ENCODE measurements at regions not wholly inside any gene's neighbourhood (a gene's known extent, or its start where the extent isn't known, plus 50 kb on each side); places are given as distances from the start of the nearest gene placed in this dataset.

DNA sequence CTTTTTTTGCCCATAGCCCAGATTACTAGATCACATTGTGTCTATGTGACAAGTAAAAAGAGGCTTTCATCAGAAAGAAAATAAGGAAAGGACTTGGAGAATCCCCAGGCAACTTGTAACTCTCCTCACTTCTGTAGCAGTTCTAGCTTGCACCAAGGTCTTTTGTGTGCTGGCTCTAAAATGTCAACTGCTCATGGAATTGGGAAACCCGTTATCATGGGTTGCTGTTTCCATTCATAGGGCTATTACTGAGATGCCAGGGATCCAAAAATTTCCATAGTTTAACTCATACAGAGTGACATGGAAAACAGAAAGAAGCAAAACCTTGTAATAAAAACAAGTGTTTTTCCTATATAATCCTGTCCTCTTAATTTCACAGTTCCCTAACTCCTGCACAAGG lies 123.9 kb upstream of the FBXL7 start:
- Mint-ChIP-seq H3K27me3 (no peaks in the 10 kb centered on the region), H3K27ac (no peak overlapping the region), H3K4me1 (no peaks in the 10 kb centered on the region), H3K9me3 (ENCODE audit: insufficient read depth) (no peaks in the 10 kb centered on the region), H3K4me3 (no peak overlapping the region)
- Histone ChIP-seq H3K27ac (ENCODE audit: low read length in 2 of 2) (no peak overlapping the region), H3K79me2 (ENCODE audit: control insufficient read depth, insufficient read depth, low read length) (no peaks in the 10 kb centered on the region), H3K4me3 (ENCODE audit: control extremely low read depth in 1 of 5, extremely low read depth in 1 of 5, insufficient read depth in 1 of 5, low read depth in 2 of 5, low read length in 4 of 5) (no peak overlapping the region), H3K9me3 (ENCODE audit: control extremely low read depth in 1 of 3, control insufficient read depth in 2 of 3, insufficient read depth in 1 of 3, low read length in 2 of 3) (peaks cover 0 to 9% (median 0%) of the 10 kb centered on the region in 3 donors), H3K4me2 (replicated peaks; ENCODE audit: low read depth, low read length, poor library complexity, severe bottlenecking) (no peak overlapping the region), H2AFZ (ENCODE audit: insufficient read depth, low read depth, low read length, poor library complexity, severe bottlenecking) (no peak overlapping the region), H3K27me3 (replicated peaks in 1 of 4; ENCODE audit: control extremely low read depth in 1 of 4, control insufficient read depth in 3 of 4, insufficient read depth in 4 of 4, low read length in 3 of 4) (no peaks in the 10 kb centered on the region), H3K4me1 (ENCODE audit: control insufficient read depth in 2 of 2, insufficient read depth in 2 of 2, low read length in 2 of 2) (no peaks in the 10 kb centered on the region), H4K20me1 (ENCODE audit: control insufficient read depth, insufficient read depth, low read length, poor library complexity, severe bottlenecking) (no peaks in the 10 kb centered on the region), H3K36me3 (replicated peaks in 1 of 2; ENCODE audit: control extremely low read depth in 1 of 2, control insufficient read depth in 1 of 2, extremely low read depth in 1 of 2, insufficient read depth in 2 of 2, low read length in 1 of 2) (no peaks in the 10 kb centered on the region), H3K9ac (ENCODE audit: low read length) (no peak overlapping the region)
- WGBS (ENCODE audit: insufficient coverage) = no CpG with 5 or more reads among the region's 1 CpG
- TF ChIP-seq, protein P1, sequence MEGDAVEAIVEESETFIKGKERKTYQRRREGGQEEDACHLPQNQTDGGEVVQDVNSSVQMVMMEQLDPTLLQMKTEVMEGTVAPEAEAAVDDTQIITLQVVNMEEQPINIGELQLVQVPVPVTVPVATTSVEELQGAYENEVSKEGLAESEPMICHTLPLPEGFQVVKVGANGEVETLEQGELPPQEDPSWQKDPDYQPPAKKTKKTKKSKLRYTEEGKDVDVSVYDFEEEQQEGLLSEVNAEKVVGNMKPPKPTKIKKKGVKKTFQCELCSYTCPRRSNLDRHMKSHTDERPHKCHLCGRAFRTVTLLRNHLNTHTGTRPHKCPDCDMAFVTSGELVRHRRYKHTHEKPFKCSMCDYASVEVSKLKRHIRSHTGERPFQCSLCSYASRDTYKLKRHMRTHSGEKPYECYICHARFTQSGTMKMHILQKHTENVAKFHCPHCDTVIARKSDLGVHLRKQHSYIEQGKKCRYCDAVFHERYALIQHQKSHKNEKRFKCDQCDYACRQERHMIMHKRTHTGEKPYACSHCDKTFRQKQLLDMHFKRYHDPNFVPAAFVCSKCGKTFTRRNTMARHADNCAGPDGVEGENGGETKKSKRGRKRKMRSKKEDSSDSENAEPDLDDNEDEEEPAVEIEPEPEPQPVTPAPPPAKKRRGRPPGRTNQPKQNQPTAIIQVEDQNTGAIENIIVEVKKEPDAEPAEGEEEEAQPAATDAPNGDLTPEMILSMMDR (IDR thresholded peaks at IDR 0.05) = no peak
- TF ChIP-seq EZH2 (IDR thresholded peaks at IDR 0.05; ENCODE audit: borderline replicate concordance, insufficient read depth, low read depth, low read length, poor library complexity, severe bottlenecking) = no peak
- intact Hi-C loops (cut with micrococcal nuclease) = no loop called here
- ChIA-PET CTCF (no interaction called here), POLR2A (no interaction called here)
- ATAC-seq (ENCODE audit: low read depth) (no peak), DNase-seq (no peak)

DNA sequence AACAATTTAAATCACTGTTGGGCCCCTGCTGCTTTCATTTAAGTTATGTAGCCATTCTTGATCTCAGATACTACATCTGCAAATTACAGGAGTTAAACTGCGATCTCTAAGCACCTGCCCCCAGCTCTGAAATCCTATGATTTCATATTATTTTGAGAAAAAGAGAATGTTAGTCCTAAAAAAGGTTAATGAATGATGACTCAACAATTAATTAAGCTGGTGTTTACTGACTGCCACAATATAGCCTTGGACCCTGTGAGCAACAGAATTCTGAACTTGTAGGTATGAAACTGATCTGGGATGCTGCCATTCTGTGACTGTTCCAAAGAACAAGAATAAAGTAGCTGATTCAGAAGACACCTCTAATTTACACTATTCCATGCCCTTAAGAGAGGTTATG lies 124.4 kb upstream of the FBXL7 start:
- no peaks in the 10 kb centered on the region for H3K9me3 Mint-ChIP-seq (ENCODE audit: insufficient read depth)
- no peaks in the 10 kb centered on the region for H3K27me3 Mint-ChIP-seq
- ChIA-PET CTCF (no interaction called here), POLR2A (no interaction called here)
- no peak overlapping the region for H3K4me3 ChIP-seq (ENCODE audit: control extremely low read depth in 1 of 5, extremely low read depth in 1 of 5, insufficient read depth in 1 of 5, low read depth in 2 of 5, low read length in 4 of 5)
- H4K20me1 ChIP-seq (ENCODE audit: control insufficient read depth, insufficient read depth, low read length, poor library complexity, severe bottlenecking) = no peaks in the 10 kb centered on the region
- DNase-seq (no peak), ATAC-seq (ENCODE audit: low read depth) (no peak)
- H3K27me3 ChIP-seq (replicated peaks in 1 of 4; ENCODE audit: control extremely low read depth in 1 of 4, control insufficient read depth in 3 of 4, insufficient read depth in 4 of 4, low read length in 3 of 4) = no peaks in the 10 kb centered on the region
- no peak overlapping the region for H3K9ac ChIP-seq (ENCODE audit: low read length)
- WGBS (ENCODE audit: insufficient coverage) = no CpG with 5 or more reads among the region's 1 CpG
- intact Hi-C loops (cut with micrococcal nuclease) = no loop called here
- no peaks in the 10 kb centered on the region for H3K4me1 ChIP-seq (ENCODE audit: control insufficient read depth in 2 of 2, insufficient read depth in 2 of 2, low read length in 2 of 2)
- H3K4me3 Mint-ChIP-seq = no peak overlapping the region
- TF ChIP-seq, protein P1 (IDR thresholded peaks at IDR 0.05) = no peak
- TF ChIP-seq EZH2 (IDR thresholded peaks at IDR 0.05; ENCODE audit: borderline replicate concordance, insufficient read depth, low read depth, low read length, poor library complexity, severe bottlenecking) = no peak
- no peak overlapping the region for H3K27ac Mint-ChIP-seq
- H3K4me2 ChIP-seq (replicated peaks; ENCODE audit: low read depth, low read length, poor library complexity, severe bottlenecking) = no peak overlapping the region
- no peaks in the 10 kb centered on the region for H3K4me1 Mint-ChIP-seq
- H2AFZ ChIP-seq (ENCODE audit: insufficient read depth, low read depth, low read length, poor library complexity, severe bottlenecking) = no peak overlapping the region
- H3K27ac ChIP-seq (ENCODE audit: low read length in 2 of 2) = no peak overlapping the region
- no peaks in the 10 kb centered on the region for H3K79me2 ChIP-seq (ENCODE audit: control insufficient read depth, insufficient read depth, low read length)
- H3K36me3 ChIP-seq (replicated peaks in 1 of 2; ENCODE audit: control extremely low read depth in 1 of 2, control insufficient read depth in 1 of 2, extremely low read depth in 1 of 2, insufficient read depth in 2 of 2, low read length in 1 of 2) = no peaks in the 10 kb centered on the region
- H3K9me3 ChIP-seq (ENCODE audit: control extremely low read depth in 1 of 3, control insufficient read depth in 2 of 3, insufficient read depth in 1 of 3, low read length in 2 of 3) = peaks cover 0 to 7% (median 0%) of the 10 kb centered on the region in 3 donors

All from B cell (primary cell).